ENCODE measurements at regions not wholly inside any gene's neighbourhood (a gene's known extent, or its start where the extent isn't known, plus 50 kb on each side); places are given as distances from the start of the nearest gene placed in this dataset.

- TF ChIP-seq, protein P1, sequence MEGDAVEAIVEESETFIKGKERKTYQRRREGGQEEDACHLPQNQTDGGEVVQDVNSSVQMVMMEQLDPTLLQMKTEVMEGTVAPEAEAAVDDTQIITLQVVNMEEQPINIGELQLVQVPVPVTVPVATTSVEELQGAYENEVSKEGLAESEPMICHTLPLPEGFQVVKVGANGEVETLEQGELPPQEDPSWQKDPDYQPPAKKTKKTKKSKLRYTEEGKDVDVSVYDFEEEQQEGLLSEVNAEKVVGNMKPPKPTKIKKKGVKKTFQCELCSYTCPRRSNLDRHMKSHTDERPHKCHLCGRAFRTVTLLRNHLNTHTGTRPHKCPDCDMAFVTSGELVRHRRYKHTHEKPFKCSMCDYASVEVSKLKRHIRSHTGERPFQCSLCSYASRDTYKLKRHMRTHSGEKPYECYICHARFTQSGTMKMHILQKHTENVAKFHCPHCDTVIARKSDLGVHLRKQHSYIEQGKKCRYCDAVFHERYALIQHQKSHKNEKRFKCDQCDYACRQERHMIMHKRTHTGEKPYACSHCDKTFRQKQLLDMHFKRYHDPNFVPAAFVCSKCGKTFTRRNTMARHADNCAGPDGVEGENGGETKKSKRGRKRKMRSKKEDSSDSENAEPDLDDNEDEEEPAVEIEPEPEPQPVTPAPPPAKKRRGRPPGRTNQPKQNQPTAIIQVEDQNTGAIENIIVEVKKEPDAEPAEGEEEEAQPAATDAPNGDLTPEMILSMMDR (IDR thresholded peaks at IDR 0.05), result no peak
- no peak for TF ChIP-seq POLR2A (IDR thresholded peaks at IDR 0.05)
These were observed 421.3 kb downstream of the MID1IP1 start for GRCh38 chrX:39222346-39223113.
